Endothelial cell of umbilical vein (primary cell): ENCODE measurements at regions not wholly inside any gene's neighbourhood (a gene's known extent, or its start where the extent isn't known, plus 50 kb on each side); places are given as distances from the start of the nearest gene placed in this dataset.

ENCODE experiments used
- BruUV-seq: library from RNA; stranded (reverse); fragments of 400-500 nt; replicated peaks from 2 replicates; lab custom pipeline; 2021; lab: Mats Ljungman, UMichigan
- CTCF ChIA-PET: fragments of 300-600, 350-600 bp; sonication (Branson Sonifier 250); formaldehyde crosslinking; loops from one replicate; lab custom pipeline; 2021; ENCODE audit warnings: antibody characterized with exemption, inconsistent platforms; lab: Charles Lee
- POLR2A ChIA-PET: fragments of 300-600, 350-600 bp; sonication (Branson Sonifier 250); formaldehyde crosslinking; loops from one replicate; lab custom pipeline; 2021; ENCODE audit warnings: antibody characterized with exemption, inconsistent platforms; lab: Charles Lee
- DNase-seq: peaks from one replicate; pipeline ENCODE4 v3.0.0-alpha.2; 2011; ENCODE audit warnings: low read depth, low spot score
- FAIRE-seq: peaks from 2 replicates; lab custom pipeline; 2011; peaks lifted over from hg19 to GRCh38; lab: Jason Lieb, UNC
- H2AFZ ChIP-seq: 2 replicates; pipeline ENCODE4 v1.6.0; 2012; ENCODE audit warnings: low read depth, low read length, control low read depth, inconsistent platforms
- H3K27ac ChIP-seq: 2 replicates; pipeline ENCODE4 v1.5.1; 2011; ENCODE audit warnings: low read depth, mild to moderate bottlenecking, control low read depth, low read length, moderate library complexity; ENCODE audit not compliant: insufficient read depth
- H3K27me3 ChIP-seq, 2 experiments: 2 replicates each; pipeline versions ENCODE4 v1.6.0 to v1.6.1; 2011; ENCODE audit warnings: low read length in 2 of 2, mixed read lengths in 1 of 2; ENCODE audit not compliant: control insufficient read depth in 2 of 2, insufficient read depth in 2 of 2
- H3K36me3 ChIP-seq, 2 experiments: 2 replicates in 1 of 2; 3 replicates in 1 of 2; pipeline ENCODE4 v1.5.1; 2011; ENCODE audit warnings: low read length in 2 of 2, mild to moderate bottlenecking in 1 of 2, moderate library complexity in 1 of 2; ENCODE audit not compliant: control insufficient read depth in 2 of 2, insufficient read depth in 2 of 2; ENCODE audit errors: extremely low read depth in 1 of 2
- H3K4me1 ChIP-seq: 3 replicates; pipeline ENCODE4 v1.5.1; 2011; ENCODE audit warnings: mild to moderate bottlenecking, low read length; ENCODE audit not compliant: control insufficient read depth, insufficient read depth; ENCODE audit errors: extremely low read depth
- H3K4me2 ChIP-seq: 2 replicates; pipeline ENCODE4 v1.6.1; 2011; ENCODE audit warnings: low read length, control low read depth, mixed read lengths; ENCODE audit not compliant: insufficient read depth
- H3K4me3 ChIP-seq, 3 experiments: fragments of 200-600 bp in 1 of 3; sonication (generic), shearing (Covaris generic) in 1 of 3; replicated peaks in 1 of 3; 2 replicates each; pipeline ENCODE4 v1.5.1; 2011 to 2016; ENCODE audit warnings: control low read depth in 3 of 3, low read length in 3 of 3, mild to moderate bottlenecking in 2 of 3, inconsistent platforms in 1 of 3, low read depth in 1 of 3, moderate library complexity in 1 of 3; ENCODE audit not compliant: insufficient read depth in 1 of 3
- H3K79me2 ChIP-seq: 2 replicates; pipeline ENCODE4 v1.6.0; 2012; ENCODE audit warnings: low read length, inconsistent platforms; ENCODE audit not compliant: control insufficient read depth, insufficient read depth
- H3K9ac ChIP-seq: replicated peaks from 2 replicates; pipeline ENCODE3; 2011; ENCODE audit warnings: low read length, control low read depth; ENCODE audit not compliant: insufficient read depth; ENCODE audit errors: extremely low read depth
- H3K9me1 ChIP-seq: replicated peaks from 3 replicates; pipeline ENCODE4 v1.6.0; 2011; ENCODE audit warnings: mild to moderate bottlenecking, low read length; ENCODE audit not compliant: control insufficient read depth, insufficient read depth; ENCODE audit errors: extremely low read depth
- H3K9me3 ChIP-seq: replicated peaks from 2 replicates; pipeline ENCODE4 v1.5.1; 2012; ENCODE audit warnings: low read length, inconsistent platforms; ENCODE audit not compliant: control insufficient read depth, insufficient read depth
- H4K20me1 ChIP-seq: replicated peaks from 2 replicates; pipeline ENCODE3; 2011; ENCODE audit warnings: mild to moderate bottlenecking, low read length; ENCODE audit not compliant: control insufficient read depth, insufficient read depth; ENCODE audit errors: extremely low read depth
- EZH2 ChIP-seq: IDR thresholded peaks from 2 replicates; pipeline ENCODE4 v1.6.1; 2012; ENCODE audit warnings: borderline replicate concordance, low read depth, mild to moderate bottlenecking, moderate library complexity, low read length, inconsistent platforms; ENCODE audit not compliant: severe bottlenecking
- FOS ChIP-seq: IDR thresholded peaks from 2 replicates; pipeline ENCODE4 v1.6.1; 2011; ENCODE audit warnings: mild to moderate bottlenecking, low read length, moderate library complexity, borderline replicate concordance; ENCODE audit not compliant: insufficient read depth
- GATA2 ChIP-seq: IDR thresholded peaks from 2 replicates; pipeline ENCODE4 v1.7.0; 2011; ENCODE audit warnings: low read depth, mild to moderate bottlenecking, moderate library complexity, mixed read lengths, low read length; ENCODE audit not compliant: insufficient read length, insufficient read depth
- JUN ChIP-seq: IDR thresholded peaks from 2 replicates; pipeline ENCODE4 v1.6.1; 2011; ENCODE audit warnings: borderline replicate concordance, low read depth; ENCODE audit not compliant: insufficient read length, insufficient read depth
- dilution Hi-C: fragments of 300-500 bp; cut with MboI; formaldehyde crosslinking; loops from one replicate; pipeline ENCODE4 v1.15.0; 2019; ENCODE audit warnings: low sequenced_read_pairs; ENCODE audit not compliant: extremely low pct_ligation_motif_present
- intact Hi-C: fragments of 100-400 bp; cut with micrococcal nuclease; formaldehyde crosslinking; loops from one replicate; pipeline ENCODE4 v1.10.0; 2022
- TF ChIP-seq, protein P1 (sequence below), 2 donors: IDR thresholded peaks; 1 replicate in 1 of 2; 2 replicates in 1 of 2; pipeline ENCODE4 v1.5.1; 2011; ENCODE audit warnings: low read length in 2 of 2, mild to moderate bottlenecking in 2 of 2, moderate library complexity in 2 of 2, control low read depth in 1 of 2, inconsistent platforms in 1 of 2, low read depth in 1 of 2; ENCODE audit not compliant: insufficient read depth in 1 of 2; ENCODE audit errors: extremely low read depth in 1 of 2

DNA sequence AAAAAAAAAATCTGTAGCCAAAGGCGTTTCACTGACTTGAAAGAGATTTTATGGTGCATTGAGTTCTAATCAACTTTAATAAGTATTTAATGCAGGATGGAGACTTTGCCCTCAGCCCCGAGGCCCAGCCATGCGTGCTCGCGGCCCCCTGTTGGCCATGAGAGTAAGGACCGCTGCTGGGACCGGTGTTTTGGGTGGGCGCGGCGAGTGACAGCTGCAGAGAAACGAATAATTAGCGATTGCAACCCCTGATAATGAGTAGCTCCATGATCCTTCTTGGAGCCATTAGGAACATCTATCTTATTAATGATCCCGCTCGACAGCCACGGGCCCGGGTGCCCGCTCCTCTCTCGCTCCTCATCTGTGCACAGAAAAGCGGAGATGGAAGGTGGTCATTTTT lies 347.4 kb downstream of the RPS24 start:
- TF ChIP-seq FOS, result no peak
- TF ChIP-seq, protein P1, sequence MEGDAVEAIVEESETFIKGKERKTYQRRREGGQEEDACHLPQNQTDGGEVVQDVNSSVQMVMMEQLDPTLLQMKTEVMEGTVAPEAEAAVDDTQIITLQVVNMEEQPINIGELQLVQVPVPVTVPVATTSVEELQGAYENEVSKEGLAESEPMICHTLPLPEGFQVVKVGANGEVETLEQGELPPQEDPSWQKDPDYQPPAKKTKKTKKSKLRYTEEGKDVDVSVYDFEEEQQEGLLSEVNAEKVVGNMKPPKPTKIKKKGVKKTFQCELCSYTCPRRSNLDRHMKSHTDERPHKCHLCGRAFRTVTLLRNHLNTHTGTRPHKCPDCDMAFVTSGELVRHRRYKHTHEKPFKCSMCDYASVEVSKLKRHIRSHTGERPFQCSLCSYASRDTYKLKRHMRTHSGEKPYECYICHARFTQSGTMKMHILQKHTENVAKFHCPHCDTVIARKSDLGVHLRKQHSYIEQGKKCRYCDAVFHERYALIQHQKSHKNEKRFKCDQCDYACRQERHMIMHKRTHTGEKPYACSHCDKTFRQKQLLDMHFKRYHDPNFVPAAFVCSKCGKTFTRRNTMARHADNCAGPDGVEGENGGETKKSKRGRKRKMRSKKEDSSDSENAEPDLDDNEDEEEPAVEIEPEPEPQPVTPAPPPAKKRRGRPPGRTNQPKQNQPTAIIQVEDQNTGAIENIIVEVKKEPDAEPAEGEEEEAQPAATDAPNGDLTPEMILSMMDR (IDR thresholded peaks at IDR 0.05; ENCODE audit: extremely low read depth in 1 of 2, insufficient read depth in 1 of 2, low read depth in 1 of 2, low read length in 2 of 2), result peak; percentile 40 to 57
- no TSS peak for BruUV-seq
- Histone ChIP-seq H3K4me2 (no peak overlapping the region), H4K20me1 (no peaks in the 10 kb centered on the region), H3K79me2 (no peaks in the 10 kb centered on the region), H2AFZ (no peak overlapping the region), H3K4me3 (no peak overlapping the region), H3K9ac (no peak overlapping the region), H3K9me3 (no peaks in the 10 kb centered on the region), H3K27ac (no peak overlapping the region), H3K27me3 (peaks cover 2 to 11% of the 10 kb centered on the region in 2 experiments), H3K36me3 (no peaks in the 10 kb centered on the region), H3K4me1 (no peaks in the 10 kb centered on the region), H3K9me1 (no peaks in the 10 kb centered on the region)
- CTCF ChIA-PET, result no interaction called here
- FAIRE-seq, result no peak
- intact Hi-C loops (loop anchor here (1.0 to 2.0 kb wide), 3 partner anchors 78 to 334 kb away; no protein-coding TSS in a partner anchor), dilution Hi-C loops (no loop called here)
- no peak for DNase-seq
- POLR2A ChIA-PET, result no interaction called here

DNA sequence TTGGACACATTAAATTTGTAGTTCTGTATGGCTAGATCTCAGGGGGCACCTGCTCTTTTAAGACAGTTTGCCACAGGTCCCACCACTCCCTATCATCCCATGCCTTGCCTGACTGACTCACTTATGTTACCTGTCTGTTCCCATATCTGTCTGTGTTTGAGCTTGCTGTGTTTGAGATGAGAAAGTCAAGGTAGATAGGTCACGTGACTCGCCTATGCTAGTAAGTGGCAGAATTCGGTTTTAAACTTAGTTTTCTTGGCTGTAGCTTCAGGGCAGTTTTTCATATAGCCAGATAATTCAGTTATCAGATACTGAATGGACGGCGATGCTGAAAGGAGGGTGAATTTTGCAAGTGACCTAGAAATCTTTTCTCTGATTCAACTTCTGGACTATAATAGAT lies 348.4 kb downstream of the RPS24 start:
- Histone ChIP-seq H3K79me2 (no peaks in the 10 kb centered on the region), H3K9me1 (no peaks in the 10 kb centered on the region), H3K4me2 (no peak overlapping the region), H3K36me3 (no peaks in the 10 kb centered on the region), H3K4me3 (no peak overlapping the region), H3K4me1 (no peaks in the 10 kb centered on the region), H3K9me3 (no peaks in the 10 kb centered on the region), H3K9ac (no peak overlapping the region), H3K27ac (no peak overlapping the region), H2AFZ (no peak overlapping the region), H3K27me3 (peaks cover 2 to 10% of the 10 kb centered on the region in 2 experiments), H4K20me1 (no peaks in the 10 kb centered on the region)
- dilution Hi-C loops, result no loop called here
- FAIRE-seq, result no peak
- intact Hi-C loops, result no loop called here
- BruUV-seq, result no TSS peak
- DNase-seq, result no peak
- POLR2A ChIA-PET, result no interaction called here
- CTCF ChIA-PET, result no interaction called here
- no peak for TF ChIP-seq EZH2
- no peak for TF ChIP-seq JUN
- TF ChIP-seq GATA2, result no peak
